GM12878 (cell line): ENCODE measurements at regions not wholly inside any gene's neighbourhood (a gene's known extent, or its start where the extent isn't known, plus 50 kb on each side); places are given as distances from the start of the nearest gene placed in this dataset.

Source experiments
- ATAC-seq: fragments of 200-7000 bp; cut with Tn5 transposase; 3 replicates; pipeline ENCODE4 v1.9.1; 2020; ENCODE audit warnings: mild to moderate bottlenecking, moderate library complexity
- BruUV-seq: library from RNA; stranded (reverse); fragments of 400-500 nt; replicated peaks from 2 replicates; lab custom pipeline; 2021; lab: Mats Ljungman, UMichigan
- CTCF ChIA-PET: fragments of 300-600 bp; sonication (Branson Sonifier 250); formaldehyde crosslinking; extraction: SDS; loops from one replicate; lab custom pipeline; 2021; ENCODE audit warnings: inconsistent platforms; lab: Yijun Ruan, JAX
- POLR2A ChIA-PET: fragments of 350-600 bp; formaldehyde crosslinking; extraction: SDS; loops from one replicate; lab custom pipeline; 2021; ENCODE audit warnings: inconsistent platforms; lab: Charles Lee
- RAD21 ChIA-PET: fragments of 300-600 bp; sonication (Branson Sonifier 250); formaldehyde crosslinking; loops from one replicate; lab custom pipeline; 2023; ENCODE audit warnings: antibody characterized with exemption; ENCODE audit not compliant: unreplicated experiment; lab: Charles Lee
- SMC1A ChIA-PET: fragments of 300-600 bp; sonication (Branson Sonifier 250); formaldehyde crosslinking; loops from one replicate; lab custom pipeline; 2023; ENCODE audit not compliant: unreplicated experiment, uncharacterized antibody; lab: Charles Lee
- DNase-seq: peaks from one replicate; pipeline ENCODE4 v3.0.0-alpha.2; 2011; ENCODE audit warnings: low read depth, low spot score
- FAIRE-seq: peaks from 3 replicates; lab custom pipeline; 2011; peaks lifted over from hg19 to GRCh38; lab: Jason Lieb, UNC
- H2AFZ ChIP-seq: 2 replicates; pipeline ENCODE4 v1.6.0; 2011; ENCODE audit warnings: low read depth, low read length, control low read depth; ENCODE audit not compliant: control insufficient read depth
- H3K27ac ChIP-seq: 2 replicates; pipeline ENCODE4 v1.5.1; 2011; ENCODE audit warnings: control low read depth; ENCODE audit not compliant: control insufficient read depth, insufficient read depth
- H3K27me3 ChIP-seq, 2 experiments: replicated peaks in 1 of 2; 2 replicates each; pipeline versions ENCODE4 v1.6.0 to v1.6.1; 2011; ENCODE audit warnings: low read length in 1 of 2; ENCODE audit not compliant: control insufficient read depth in 2 of 2, insufficient read depth in 2 of 2
- H3K36me3 ChIP-seq, 2 experiments: 2 replicates each; pipeline ENCODE4 v1.5.1; 2011; ENCODE audit warnings: low read length in 1 of 2; ENCODE audit not compliant: control insufficient read depth in 2 of 2, insufficient read depth in 2 of 2
- H3K4me1 ChIP-seq: 2 replicates; pipeline ENCODE4 v1.6.1; 2011; ENCODE audit warnings: mild to moderate bottlenecking, low read length, moderate library complexity, mixed read lengths; ENCODE audit not compliant: control insufficient read depth, insufficient read depth
- H3K4me2 ChIP-seq: 2 replicates; pipeline ENCODE4 v1.6.0; 2011; ENCODE audit warnings: control low read depth; ENCODE audit not compliant: control insufficient read depth, insufficient read depth
- H3K4me3 ChIP-seq: fragments of 200-600 bp; sonication (generic); 2 replicates; pipeline ENCODE4 v1.5.1; 2016
- H3K79me2 ChIP-seq: 2 replicates; pipeline ENCODE4 v1.6.0; 2011; ENCODE audit warnings: low read length; ENCODE audit not compliant: control insufficient read depth, insufficient read depth
- H3K9ac ChIP-seq: 2 replicates; pipeline ENCODE4 v1.8.0; 2011; ENCODE audit warnings: low read length, control low read depth, mixed read lengths; ENCODE audit not compliant: control insufficient read depth, insufficient read depth
- H3K9me3 ChIP-seq: replicated peaks from 3 replicates; pipeline ENCODE4 v1.5.1; 2011; ENCODE audit warnings: mild to moderate bottlenecking, low read length; ENCODE audit not compliant: control insufficient read depth, insufficient read depth
- H4K20me1 ChIP-seq: 2 replicates; pipeline ENCODE4 v1.6.0; 2011; ENCODE audit not compliant: control insufficient read depth, insufficient read depth
- CBX5 ChIP-seq: sonication (generic); IDR thresholded peaks from 2 replicates; pipeline ENCODE4 v1.6.1; 2016; ENCODE audit warnings: low read depth, moderate library complexity, mild to moderate bottlenecking, inconsistent platforms
- JUND ChIP-seq: IDR thresholded peaks from 2 replicates; pipeline ENCODE4 v1.6.1; 2012; ENCODE audit warnings: low read depth, mild to moderate bottlenecking, low read length, improper control_type of control experiment, moderate library complexity
- POU2F2 ChIP-seq: IDR thresholded peaks from 3 replicates; pipeline ENCODE4 v1.6.1; 2011; ENCODE audit warnings: low read depth, mild to moderate bottlenecking, low read length, borderline replicate concordance
- RAD51 ChIP-seq: fragments of 450-650 bp; IDR thresholded peaks from 2 replicates; pipeline ENCODE4 v1.6.1; 2016; ENCODE audit warnings: moderate library complexity, mild to moderate bottlenecking, inconsistent platforms
- RELA ChIP-seq: fragments of 450-650 bp; IDR thresholded peaks from 2 replicates; pipeline ENCODE4 v1.8.0; 2014; ENCODE audit warnings: borderline replicate concordance; ENCODE audit not compliant: partially characterized antibody
- SMAD1 ChIP-seq: fragments of 450-650 bp; IDR thresholded peaks from 2 replicates; pipeline ENCODE4 v1.6.1; 2018; ENCODE audit warnings: mild to moderate bottlenecking, low read depth; ENCODE audit not compliant: partially characterized antibody
- SREBF2 ChIP-seq: IDR thresholded peaks from 2 replicates; pipeline ENCODE4 v1.6.1; 2012; ENCODE audit warnings: mild to moderate bottlenecking, low read length
- WGBS: methylation state at CpG from one replicate; pipeline ENCODE4 v1.1.6; 2016; ENCODE audit warnings: low lambda C conversion rate; ENCODE audit not compliant: insufficient replicate concordance, insufficient coverage; ENCODE audit errors: missing lambda C conversion rate; 5-methylcytosine and 5-hydroxymethylcytosine counted together
- in situ Hi-C: fragments of 300-500 bp; cut with MboI; formaldehyde crosslinking; loops from 9 replicates; pipeline ENCODE4 v1.14.3; 2018; ENCODE audit warnings: mixed read lengths
- intact Hi-C: fragments of 100-400 bp; cut with micrococcal nuclease; formaldehyde crosslinking; loops from one replicate; pipeline ENCODE4 v1.14.2; 2022; ENCODE audit not compliant: unreplicated experiment
- TF ChIP-seq, protein P1 (sequence below): fragments of 450-650 bp; IDR thresholded peaks from 2 replicates; pipeline ENCODE4 v1.6.1; 2017; ENCODE audit warnings: borderline replicate concordance
- TF ChIP-seq, protein P2 (sequence below): IDR thresholded peaks from 2 replicates; pipeline ENCODE4 v1.6.1; 2011; ENCODE audit warnings: mild to moderate bottlenecking, low read depth, low read length, moderate library complexity; ENCODE audit not compliant: insufficient replicate concordance
- TF ChIP-seq, protein P3 (sequence below): fragments of 450-650 bp; IDR thresholded peaks from 2 replicates; pipeline ENCODE4 v1.6.1; 2017; ENCODE audit warnings: antibody characterized with exemption, mild to moderate bottlenecking, moderate library complexity

DNA sequence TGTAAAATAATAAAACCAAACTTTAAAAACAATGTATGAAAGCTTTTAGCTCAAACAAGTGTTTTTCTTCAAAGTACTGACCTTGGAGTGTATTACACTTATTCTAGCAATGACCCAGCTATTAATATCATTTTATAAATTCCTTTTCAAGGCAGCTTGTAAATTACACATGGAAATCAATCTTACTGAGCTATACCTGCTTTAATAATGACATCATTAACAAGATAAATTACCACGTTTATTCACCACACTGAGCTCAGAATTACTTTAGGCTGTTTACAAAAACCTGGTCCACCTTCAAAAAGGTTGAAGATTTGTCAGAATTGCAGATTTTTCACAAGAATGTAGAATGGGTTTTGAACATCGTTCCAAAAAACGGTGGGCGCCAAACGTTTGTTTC is 91.7 kb upstream of the RFLNA start:
- Histone ChIP-seq H3K4me2 (no peak overlapping the region), H3K4me1 (no peaks in the 10 kb centered on the region), H3K9ac (no peak overlapping the region), H3K36me3 (no peaks in the 10 kb centered on the region), H3K27me3 (no peaks in the 10 kb centered on the region), H3K4me3 (no peak overlapping the region), H4K20me1 (no peaks in the 10 kb centered on the region), H3K27ac (no peak overlapping the region), H3K79me2 (no peaks in the 10 kb centered on the region), H3K9me3 (no peaks in the 10 kb centered on the region; the same call in 1 of the 3 replicates), H2AFZ (no peak overlapping the region)
- intact Hi-C loops = no loop called here
- CTCF ChIA-PET = no interaction called here
- TF ChIP-seq, protein P1, sequence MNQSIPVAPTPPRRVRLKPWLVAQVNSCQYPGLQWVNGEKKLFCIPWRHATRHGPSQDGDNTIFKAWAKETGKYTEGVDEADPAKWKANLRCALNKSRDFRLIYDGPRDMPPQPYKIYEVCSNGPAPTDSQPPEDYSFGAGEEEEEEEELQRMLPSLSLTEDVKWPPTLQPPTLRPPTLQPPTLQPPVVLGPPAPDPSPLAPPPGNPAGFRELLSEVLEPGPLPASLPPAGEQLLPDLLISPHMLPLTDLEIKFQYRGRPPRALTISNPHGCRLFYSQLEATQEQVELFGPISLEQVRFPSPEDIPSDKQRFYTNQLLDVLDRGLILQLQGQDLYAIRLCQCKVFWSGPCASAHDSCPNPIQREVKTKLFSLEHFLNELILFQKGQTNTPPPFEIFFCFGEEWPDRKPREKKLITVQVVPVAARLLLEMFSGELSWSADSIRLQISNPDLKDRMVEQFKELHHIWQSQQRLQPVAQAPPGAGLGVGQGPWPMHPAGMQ = no peak
- TF ChIP-seq RELA = no peak
- TF ChIP-seq, protein P2, sequence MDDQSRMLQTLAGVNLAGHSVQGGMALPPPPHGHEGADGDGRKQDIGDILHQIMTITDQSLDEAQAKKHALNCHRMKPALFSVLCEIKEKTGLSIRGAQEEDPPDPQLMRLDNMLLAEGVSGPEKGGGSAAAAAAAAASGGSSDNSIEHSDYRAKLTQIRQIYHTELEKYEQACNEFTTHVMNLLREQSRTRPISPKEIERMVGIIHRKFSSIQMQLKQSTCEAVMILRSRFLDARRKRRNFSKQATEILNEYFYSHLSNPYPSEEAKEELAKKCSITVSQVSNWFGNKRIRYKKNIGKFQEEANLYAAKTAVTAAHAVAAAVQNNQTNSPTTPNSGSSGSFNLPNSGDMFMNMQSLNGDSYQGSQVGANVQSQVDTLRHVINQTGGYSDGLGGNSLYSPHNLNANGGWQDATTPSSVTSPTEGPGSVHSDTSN = no peak
- TF ChIP-seq, protein P3, sequence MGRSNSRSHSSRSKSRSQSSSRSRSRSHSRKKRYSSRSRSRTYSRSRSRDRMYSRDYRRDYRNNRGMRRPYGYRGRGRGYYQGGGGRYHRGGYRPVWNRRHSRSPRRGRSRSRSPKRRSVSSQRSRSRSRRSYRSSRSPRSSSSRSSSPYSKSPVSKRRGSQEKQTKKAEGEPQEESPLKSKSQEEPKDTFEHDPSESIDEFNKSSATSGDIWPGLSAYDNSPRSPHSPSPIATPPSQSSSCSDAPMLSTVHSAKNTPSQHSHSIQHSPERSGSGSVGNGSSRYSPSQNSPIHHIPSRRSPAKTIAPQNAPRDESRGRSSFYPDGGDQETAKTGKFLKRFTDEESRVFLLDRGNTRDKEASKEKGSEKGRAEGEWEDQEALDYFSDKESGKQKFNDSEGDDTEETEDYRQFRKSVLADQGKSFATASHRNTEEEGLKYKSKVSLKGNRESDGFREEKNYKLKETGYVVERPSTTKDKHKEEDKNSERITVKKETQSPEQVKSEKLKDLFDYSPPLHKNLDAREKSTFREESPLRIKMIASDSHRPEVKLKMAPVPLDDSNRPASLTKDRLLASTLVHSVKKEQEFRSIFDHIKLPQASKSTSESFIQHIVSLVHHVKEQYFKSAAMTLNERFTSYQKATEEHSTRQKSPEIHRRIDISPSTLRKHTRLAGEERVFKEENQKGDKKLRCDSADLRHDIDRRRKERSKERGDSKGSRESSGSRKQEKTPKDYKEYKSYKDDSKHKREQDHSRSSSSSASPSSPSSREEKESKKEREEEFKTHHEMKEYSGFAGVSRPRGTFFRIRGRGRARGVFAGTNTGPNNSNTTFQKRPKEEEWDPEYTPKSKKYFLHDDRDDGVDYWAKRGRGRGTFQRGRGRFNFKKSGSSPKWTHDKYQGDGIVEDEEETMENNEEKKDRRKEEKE = no peak
- no peak for TF ChIP-seq RAD51
- no peak for TF ChIP-seq SMAD1
- no peak for TF ChIP-seq CBX5
- TF ChIP-seq SREBF2 = no peak
- TF ChIP-seq JUND = no peak
- TF ChIP-seq POU2F2 = no peak
- DNase-seq (no peak), ATAC-seq (no peak), FAIRE-seq (no peak)
- RAD21 ChIA-PET = no interaction called here
- in situ Hi-C loops = no loop called here
- 42% methylated on average over 5 of the region's 5 CpGs for WGBS
- BruUV-seq = no TSS peak
- POLR2A ChIA-PET = no interaction called here
- SMC1A ChIA-PET = no interaction called here
